Neutrophil (primary cell): ENCODE measurements at regions not wholly inside any gene's neighbourhood (a gene's known extent, or its start where the extent isn't known, plus 50 kb on each side); places are given as distances from the start of the nearest gene placed in this dataset.
"Not testable (repeated sequence)": the region's sequence is repeated elsewhere in the genome, so short reads cannot be mapped to it uniquely, and the experiment has no call there.

Source experiments
- H3K27ac ChIP-seq: fragments of 200-600 bp; sonication (generic); 2 replicates; pipeline ENCODE4 v1.5.1; 2016; ENCODE audit warnings: mild to moderate bottlenecking, moderate library complexity
- H3K27me3 ChIP-seq: fragments of 200-600 bp; sonication (generic); 2 replicates; pipeline ENCODE4 v1.6.0; 2016; ENCODE audit warnings: mild to moderate bottlenecking
- H3K36me3 ChIP-seq: fragments of 200-600 bp; sonication (generic); 2 replicates; pipeline ENCODE4 v1.5.1; 2017
- H3K4me1 ChIP-seq, 2 experiments: fragments of 200-600 bp in 1 of 2; sonication (generic) in 1 of 2; 1 replicate in 1 of 2; 2 replicates in 1 of 2; pipeline versions ENCODE4 v1.5.1 to v1.6.1; 2013 to 2016; ENCODE audit warnings: low read depth in 1 of 2, low read length in 1 of 2, mild to moderate bottlenecking in 1 of 2, moderate library complexity in 1 of 2; ENCODE audit not compliant: control insufficient read depth in 1 of 2, insufficient read depth in 1 of 2
- H3K4me3 ChIP-seq, 2 experiments: fragments of 200-600 bp in 1 of 2; sonication (generic) in 1 of 2; 1 replicate in 1 of 2; 2 replicates in 1 of 2; pipeline ENCODE4 v1.5.1; 2013 to 2016; ENCODE audit warnings: low read depth in 1 of 2, low read length in 1 of 2, mild to moderate bottlenecking in 1 of 2, moderate library complexity in 1 of 2
- H3K9me3 ChIP-seq: fragments of 200-600 bp; sonication (generic); 2 replicates; pipeline ENCODE4 v1.5.1; 2016
- CTCF ChIP-seq: fragments of 200-600 bp; sonication (generic); IDR thresholded peaks from 2 replicates; pipeline ENCODE4 v1.5.1; 2016; ENCODE audit warnings: antibody characterized with exemption

- no peaks in the 10 kb centered on the region for H3K4me1 ChIP-seq
- peaks cover 7% of the 10 kb centered on the region for H3K27me3 ChIP-seq
- no peak overlapping the region for H3K4me3 ChIP-seq
- H3K9me3 ChIP-seq = no peaks in the 10 kb centered on the region
- no peak for TF ChIP-seq CTCF
- H3K36me3 ChIP-seq = no peaks in the 10 kb centered on the region
- H3K27ac ChIP-seq = no peak overlapping the region
These were observed 123.3 kb upstream of the OR4E1 start for GRCh38 chr14:21796916-21797315.

GRCh38 chr14:21795456-21795855 is 121.8 kb upstream of the OR4E1 start:
- Histone ChIP-seq H3K36me3 (no peaks in the 10 kb centered on the region), H3K27me3 (peaks cover 7% of the 10 kb centered on the region), H3K9me3 (no peaks in the 10 kb centered on the region), H3K4me1 (no peaks in the 10 kb centered on the region), H3K27ac (no peak overlapping the region), H3K4me3 (no peak overlapping the region)
- no peak for TF ChIP-seq CTCF

- Histone ChIP-seq H3K4me3 (no peak overlapping the region), H3K27ac (no peak overlapping the region), H3K4me1 (no peaks in the 10 kb centered on the region), H3K36me3 (no peaks in the 10 kb centered on the region), H3K9me3 (no peaks in the 10 kb centered on the region), H3K27me3 (peaks cover 7% of the 10 kb centered on the region)
- no peak for TF ChIP-seq CTCF
These were observed 118.1 kb upstream of the OR4E1 start for GRCh38 chr14:21791749-21792148.

- H3K27me3 ChIP-seq = peaks cover 17% of the 10 kb centered on the region
- H3K9me3 ChIP-seq, H3K4me1 ChIP-seq, H3K4me3 ChIP-seq, H3K27ac ChIP-seq, H3K36me3 ChIP-seq: not testable (repeated sequence)
These were observed 115.1 kb upstream of the OR4E1 start for GRCh38 chr14:21788687-21789086.

GRCh38 chr14:21787242-21787641 is 113.6 kb upstream of the OR4E1 start:
- H3K27ac ChIP-seq, H3K4me3 ChIP-seq, H3K4me1 ChIP-seq, H3K36me3 ChIP-seq, H3K9me3 ChIP-seq: not testable (repeated sequence)
- H3K27me3 ChIP-seq = peaks cover 13% of the 10 kb centered on the region

GRCh38 chr14:21781543-21781942 is 107.9 kb upstream of the OR4E1 start:
- TF ChIP-seq CTCF = no peak
- Histone ChIP-seq H3K4me3 (no peak overlapping the region), H3K36me3 (no peaks in the 10 kb centered on the region), H3K27ac (no peak overlapping the region), H3K27me3 (peaks cover 15% of the 10 kb centered on the region), H3K9me3 (no peaks in the 10 kb centered on the region), H3K4me1 (no peaks in the 10 kb centered on the region)

GRCh38 chr14:21780429-21781084 is 106.9 kb upstream of the OR4E1 start:
- Histone ChIP-seq H3K27me3 (peaks cover 12% of the 10 kb centered on the region), H3K9me3 (no peaks in the 10 kb centered on the region), H3K4me3 (no peak overlapping the region), H3K4me1 (no peaks in the 10 kb centered on the region), H3K36me3 (no peaks in the 10 kb centered on the region), H3K27ac (no peak overlapping the region)
- no peak for TF ChIP-seq CTCF
